Neural progenitor cell (in vitro differentiated cells): ENCODE measurements at regions not wholly inside any gene's neighbourhood (a gene's known extent, or its start where the extent isn't known, plus 50 kb on each side); places are given as distances from the start of the nearest gene placed in this dataset.

Experiments
- DNase-seq: peaks from one replicate; pipeline ENCODE4 v3.0.0-alpha.2; 2016; ENCODE audit warnings: low spot score
- H2AFZ ChIP-seq: fragments of 200-600 bp; sonication (generic); replicated peaks from 2 replicates; pipeline ENCODE4 v1.6.1; 2016; ENCODE audit warnings: antibody characterized with exemption
- H3F3A ChIP-seq: fragments of 200-600 bp; sonication (generic); 2 replicates; pipeline ENCODE4 v1.6.1; 2016; ENCODE audit warnings: antibody characterized with exemption, low read depth
- H3K27ac ChIP-seq: fragments of 200-600 bp; sonication (generic); 2 replicates; pipeline ENCODE4 v1.5.1; 2016; ENCODE audit warnings: mild to moderate bottlenecking
- H3K27me3 ChIP-seq: fragments of 200-600 bp; sonication (generic); 2 replicates; pipeline ENCODE4 v1.6.1; 2016; ENCODE audit warnings: mild to moderate bottlenecking, moderate library complexity
- H3K36me3 ChIP-seq: fragments of 200-600 bp; sonication (generic); 2 replicates; pipeline ENCODE4 v1.5.1; 2016
- H3K4me1 ChIP-seq: fragments of 200-600 bp; sonication (generic); 2 replicates; pipeline ENCODE4 v1.6.1; 2016; ENCODE audit warnings: mixed run types
- H3K4me2 ChIP-seq: fragments of 200-600 bp; sonication (generic); 2 replicates; pipeline ENCODE4 v1.6.1; 2016
- H3K4me3 ChIP-seq: fragments of 200-600 bp; sonication (generic); 2 replicates; pipeline ENCODE4 v1.5.1; 2016
- H3K79me2 ChIP-seq: fragments of 200-600 bp; sonication (generic); 2 replicates; pipeline ENCODE4 v1.6.1; 2016; ENCODE audit warnings: low read depth
- H3K9ac ChIP-seq: fragments of 200-600 bp; sonication (generic); 2 replicates; pipeline ENCODE4 v1.6.1; 2016
- H3K9me3 ChIP-seq: fragments of 200-600 bp; sonication (generic); 2 replicates; pipeline ENCODE4 v1.5.1; 2016; ENCODE audit warnings: low read depth
- H4K20me1 ChIP-seq: fragments of 200-600 bp; sonication (generic); 2 replicates; pipeline ENCODE4 v1.6.1; 2016; ENCODE audit warnings: low read depth
- H3K27ac Mint-ChIP-seq: 3 replicates; pipeline ENCODE4 v1.8.0; 2021; ENCODE audit warnings: mixed read lengths
- H3K27me3 Mint-ChIP-seq: 2 replicates; pipeline ENCODE4 v1.8.0; 2022; ENCODE audit warnings: low read depth, mild to moderate bottlenecking, inconsistent platforms, moderate library complexity, mixed read lengths; ENCODE audit not compliant: insufficient read depth
- H3K36me3 Mint-ChIP-seq: 3 replicates; pipeline ENCODE4 v1.8.0; 2021; ENCODE audit warnings: mixed read lengths
- H3K4me1 Mint-ChIP-seq: 3 replicates; pipeline ENCODE4 v1.8.0; 2021; ENCODE audit warnings: mixed read lengths
- H3K4me3 Mint-ChIP-seq: 3 replicates; pipeline ENCODE4 v1.8.0; 2021; ENCODE audit warnings: mild to moderate bottlenecking, moderate library complexity, mixed read lengths
- H3K9me3 Mint-ChIP-seq: 3 replicates; pipeline ENCODE4 v1.8.0; 2020; ENCODE audit warnings: mixed read lengths
- CTCF ChIP-seq: fragments of 200-600 bp; sonication (generic); IDR thresholded peaks from 2 replicates; pipeline ENCODE4 v1.5.1; 2017; ENCODE audit warnings: antibody characterized with exemption, mild to moderate bottlenecking
- EZH2 ChIP-seq: fragments of 200-600 bp; sonication (generic); IDR thresholded peaks from 2 replicates; pipeline ENCODE4 v1.6.1; 2017; ENCODE audit warnings: antibody characterized with exemption, mild to moderate bottlenecking, moderate library complexity
- EZH2phosphoT487 ChIP-seq: fragments of 200-600 bp; sonication (generic); IDR thresholded peaks from 2 replicates; pipeline ENCODE4 v1.6.1; 2017; ENCODE audit warnings: antibody characterized with exemption

- Mint-ChIP-seq H3K4me1 (peaks cover 77% of the 10 kb centered on the region), H3K27me3 (peaks cover 19% of the 10 kb centered on the region), H3K4me3 (peak overlapping the region; percentile 24), H3K36me3 (no peaks in the 10 kb centered on the region), H3K27ac (peak overlapping the region; percentile 76), H3K9me3 (no peaks in the 10 kb centered on the region)
- no peaks in the 10 kb centered on the region for H3K36me3 ChIP-seq
- no peak overlapping the region for H3K4me3 ChIP-seq
- no peaks in the 10 kb centered on the region for H3K79me2 ChIP-seq
- H3K4me2 ChIP-seq = no peak overlapping the region
- DNase-seq = no peak
- H4K20me1 ChIP-seq = peaks cover 14% of the 10 kb centered on the region
- no peak for TF ChIP-seq EZH2
- TF ChIP-seq EZH2phosphoT487 = no peak
- no peak for TF ChIP-seq CTCF
- H3K9me3 ChIP-seq = no peaks in the 10 kb centered on the region
- no peak overlapping the region for H3K27ac ChIP-seq
- peaks cover 42% of the 10 kb centered on the region for H3K4me1 ChIP-seq
- no peak overlapping the region for H2AFZ ChIP-seq
- no peak overlapping the region for H3K9ac ChIP-seq
- H3F3A ChIP-seq = peaks cover 30% of the 10 kb centered on the region
- no peaks in the 10 kb centered on the region for H3K27me3 ChIP-seq
Observed at GRCh38 chr11:8336356-8337129, 72.9 kb upstream of the LMO1 start.

- H3K27ac ChIP-seq = no peak overlapping the region
- H3K4me1 ChIP-seq = peaks cover 43% of the 10 kb centered on the region
- H3K9me3 ChIP-seq = no peaks in the 10 kb centered on the region
- H3K36me3 ChIP-seq = no peaks in the 10 kb centered on the region
- Mint-ChIP-seq H3K27me3 (peaks cover 22% of the 10 kb centered on the region), H3K27ac (no peak overlapping the region), H3K36me3 (no peaks in the 10 kb centered on the region), H3K9me3 (no peaks in the 10 kb centered on the region), H3K4me1 (peaks cover 81% of the 10 kb centered on the region), H3K4me3 (no peak overlapping the region)
- H3K9ac ChIP-seq = no peak overlapping the region
- no peak overlapping the region for H2AFZ ChIP-seq
- no peaks in the 10 kb centered on the region for H3K27me3 ChIP-seq
- H3K4me3 ChIP-seq = no peak overlapping the region
- no peak overlapping the region for H3K4me2 ChIP-seq
- H4K20me1 ChIP-seq = peaks cover 14% of the 10 kb centered on the region
- DNase-seq = no peak
- TF ChIP-seq EZH2phosphoT487 = no peak
- no peak for TF ChIP-seq EZH2
- no peak for TF ChIP-seq CTCF
- H3F3A ChIP-seq = peaks cover 28% of the 10 kb centered on the region
- no peaks in the 10 kb centered on the region for H3K79me2 ChIP-seq
Observed at GRCh38 chr11:8335683-8336082, 72.0 kb upstream of the LMO1 start.

- Histone ChIP-seq H3K36me3 (no peaks in the 10 kb centered on the region), H3K27me3 (no peaks in the 10 kb centered on the region), H2AFZ (no peak overlapping the region), H3K9me3 (no peaks in the 10 kb centered on the region), H4K20me1 (peaks cover 14% of the 10 kb centered on the region), H3K27ac (no peak overlapping the region), H3K4me3 (no peak overlapping the region), H3K4me2 (no peak overlapping the region), H3K9ac (no peak overlapping the region), H3K79me2 (no peaks in the 10 kb centered on the region), H3F3A (peaks cover 28% of the 10 kb centered on the region), H3K4me1 (peaks cover 48% of the 10 kb centered on the region)
- no peaks in the 10 kb centered on the region for H3K9me3 Mint-ChIP-seq
- H3K4me1 Mint-ChIP-seq = peaks cover 86% of the 10 kb centered on the region
- no peak for TF ChIP-seq CTCF
- no peak for TF ChIP-seq EZH2
- TF ChIP-seq EZH2phosphoT487 = no peak
- no peak overlapping the region for H3K4me3 Mint-ChIP-seq
- DNase-seq = no peak
- H3K27me3 Mint-ChIP-seq = peaks cover 23% of the 10 kb centered on the region
- H3K36me3 Mint-ChIP-seq = no peaks in the 10 kb centered on the region
- peak overlapping the region; percentile 94 for H3K27ac Mint-ChIP-seq
Observed at GRCh38 chr11:8335186-8335585, 71.5 kb upstream of the LMO1 start.
